NB4 (cell line): ENCODE measurements at regions not wholly inside any gene's neighbourhood (a gene's known extent, or its start where the extent isn't known, plus 50 kb on each side); places are given as distances from the start of the nearest gene placed in this dataset.

Experiments
- POLR2A ChIP-seq: IDR thresholded peaks from 2 replicates; pipeline ENCODE4 v1.6.1; 2011; ENCODE audit warnings: mild to moderate bottlenecking; ENCODE audit not compliant: insufficient read length; ENCODE audit errors: extremely low read depth
- TF ChIP-seq, protein P1 (sequence below): IDR thresholded peaks from one replicate; pipeline ENCODE4 v1.5.1; 2012; ENCODE audit warnings: low read depth, low read length

DNA sequence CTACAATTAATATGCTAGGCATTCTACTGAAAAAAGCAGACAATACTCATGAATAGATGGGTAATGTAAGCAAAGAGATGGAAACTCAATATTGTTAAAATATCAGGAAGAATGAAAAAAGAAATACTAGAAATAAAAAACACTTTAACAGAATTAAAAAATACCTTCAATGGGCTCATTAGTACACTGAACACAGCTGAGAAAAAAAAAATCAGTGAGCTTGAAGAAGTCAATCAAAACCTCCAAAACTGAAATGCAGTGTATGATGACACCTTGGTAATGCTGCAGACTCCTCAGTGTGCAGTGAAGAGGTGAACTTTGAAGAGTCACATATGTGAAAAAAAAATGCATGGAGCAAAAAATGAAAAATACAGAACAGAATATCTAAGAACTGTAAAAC, 227.2 kb downstream of the TMEM26 start:
- TF ChIP-seq, protein P1, sequence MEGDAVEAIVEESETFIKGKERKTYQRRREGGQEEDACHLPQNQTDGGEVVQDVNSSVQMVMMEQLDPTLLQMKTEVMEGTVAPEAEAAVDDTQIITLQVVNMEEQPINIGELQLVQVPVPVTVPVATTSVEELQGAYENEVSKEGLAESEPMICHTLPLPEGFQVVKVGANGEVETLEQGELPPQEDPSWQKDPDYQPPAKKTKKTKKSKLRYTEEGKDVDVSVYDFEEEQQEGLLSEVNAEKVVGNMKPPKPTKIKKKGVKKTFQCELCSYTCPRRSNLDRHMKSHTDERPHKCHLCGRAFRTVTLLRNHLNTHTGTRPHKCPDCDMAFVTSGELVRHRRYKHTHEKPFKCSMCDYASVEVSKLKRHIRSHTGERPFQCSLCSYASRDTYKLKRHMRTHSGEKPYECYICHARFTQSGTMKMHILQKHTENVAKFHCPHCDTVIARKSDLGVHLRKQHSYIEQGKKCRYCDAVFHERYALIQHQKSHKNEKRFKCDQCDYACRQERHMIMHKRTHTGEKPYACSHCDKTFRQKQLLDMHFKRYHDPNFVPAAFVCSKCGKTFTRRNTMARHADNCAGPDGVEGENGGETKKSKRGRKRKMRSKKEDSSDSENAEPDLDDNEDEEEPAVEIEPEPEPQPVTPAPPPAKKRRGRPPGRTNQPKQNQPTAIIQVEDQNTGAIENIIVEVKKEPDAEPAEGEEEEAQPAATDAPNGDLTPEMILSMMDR: no peak
- TF ChIP-seq POLR2A: no peak
